B cell (primary cell): ENCODE measurements at regions not wholly inside any gene's neighbourhood (a gene's known extent, or its start where the extent isn't known, plus 50 kb on each side); places are given as distances from the start of the nearest gene placed in this dataset.

Source experiments
- CTCF ChIP-seq: fragments of 200-600 bp; IDR thresholded peaks from one replicate; pipeline ENCODE4 v1.8.0; 2022; ENCODE audit warnings: antibody characterized with exemption, mild to moderate bottlenecking
- EZH2 ChIP-seq: IDR thresholded peaks from 2 replicates; pipeline ENCODE4 v1.6.1; 2012; ENCODE audit warnings: borderline replicate concordance, low read depth, mild to moderate bottlenecking, moderate library complexity, low read length; ENCODE audit not compliant: insufficient read depth, poor library complexity, severe bottlenecking

- TF ChIP-seq CTCF (no peak), EZH2 (no peak)
Measured at GRCh38 chr4:101630319-101630986, 160.1 kb upstream of the BANK1 start.
